Prostate gland (tissue), 2 donors: ENCODE measurements at regions not wholly inside any gene's neighbourhood (a gene's known extent, or its start where the extent isn't known, plus 50 kb on each side); places are given as distances from the start of the nearest gene placed in this dataset.

Experiments used
- POLR2A ChIP-seq: fragments of 450-650 bp; IDR thresholded peaks from one replicate; pipeline ENCODE4 v1.6.1; 2016; ENCODE audit warnings: antibody characterized with exemption, mild to moderate bottlenecking
- TF ChIP-seq, protein P1 (sequence below), 4 experiments: fragments of 200-600 bp in 2 of 4; fragments of 450-650 bp in 2 of 4; sonication (generic) in 2 of 4; IDR thresholded peaks; 1 replicate in 3 of 4; 2 replicates in 1 of 4; pipeline ENCODE4 v1.5.1; 2016 to 2019; ENCODE audit warnings: antibody characterized with exemption in 4 of 4, mild to moderate bottlenecking in 2 of 4, moderate library complexity in 2 of 4

DNA sequence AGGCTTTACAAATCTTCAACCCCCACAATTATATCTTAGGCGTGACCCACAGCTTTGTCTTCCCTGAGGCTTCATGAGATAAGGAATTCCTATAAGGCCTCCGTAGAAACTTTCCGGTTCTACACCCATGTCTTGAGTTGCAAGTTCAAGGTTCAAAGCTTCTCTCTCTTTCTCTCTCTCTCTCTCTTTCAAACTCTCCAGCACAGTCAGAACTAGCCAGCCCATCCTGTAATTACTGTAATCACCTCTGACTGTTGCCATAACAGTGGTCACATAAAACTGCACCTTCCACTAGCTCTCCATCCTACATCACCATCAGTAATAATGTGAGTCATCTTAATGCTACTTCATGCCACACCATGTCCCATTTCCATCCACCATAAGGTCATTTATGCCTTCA is 90.0 kb upstream of the NFASC start:
- TF ChIP-seq, protein P1, sequence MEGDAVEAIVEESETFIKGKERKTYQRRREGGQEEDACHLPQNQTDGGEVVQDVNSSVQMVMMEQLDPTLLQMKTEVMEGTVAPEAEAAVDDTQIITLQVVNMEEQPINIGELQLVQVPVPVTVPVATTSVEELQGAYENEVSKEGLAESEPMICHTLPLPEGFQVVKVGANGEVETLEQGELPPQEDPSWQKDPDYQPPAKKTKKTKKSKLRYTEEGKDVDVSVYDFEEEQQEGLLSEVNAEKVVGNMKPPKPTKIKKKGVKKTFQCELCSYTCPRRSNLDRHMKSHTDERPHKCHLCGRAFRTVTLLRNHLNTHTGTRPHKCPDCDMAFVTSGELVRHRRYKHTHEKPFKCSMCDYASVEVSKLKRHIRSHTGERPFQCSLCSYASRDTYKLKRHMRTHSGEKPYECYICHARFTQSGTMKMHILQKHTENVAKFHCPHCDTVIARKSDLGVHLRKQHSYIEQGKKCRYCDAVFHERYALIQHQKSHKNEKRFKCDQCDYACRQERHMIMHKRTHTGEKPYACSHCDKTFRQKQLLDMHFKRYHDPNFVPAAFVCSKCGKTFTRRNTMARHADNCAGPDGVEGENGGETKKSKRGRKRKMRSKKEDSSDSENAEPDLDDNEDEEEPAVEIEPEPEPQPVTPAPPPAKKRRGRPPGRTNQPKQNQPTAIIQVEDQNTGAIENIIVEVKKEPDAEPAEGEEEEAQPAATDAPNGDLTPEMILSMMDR (IDR thresholded peaks at IDR 0.05), result no peak
- TF ChIP-seq POLR2A, result no peak
